ENCODE measurements at regions not wholly inside any gene's neighbourhood (a gene's known extent, or its start where the extent isn't known, plus 50 kb on each side); places are given as distances from the start of the nearest gene placed in this dataset.

DNA sequence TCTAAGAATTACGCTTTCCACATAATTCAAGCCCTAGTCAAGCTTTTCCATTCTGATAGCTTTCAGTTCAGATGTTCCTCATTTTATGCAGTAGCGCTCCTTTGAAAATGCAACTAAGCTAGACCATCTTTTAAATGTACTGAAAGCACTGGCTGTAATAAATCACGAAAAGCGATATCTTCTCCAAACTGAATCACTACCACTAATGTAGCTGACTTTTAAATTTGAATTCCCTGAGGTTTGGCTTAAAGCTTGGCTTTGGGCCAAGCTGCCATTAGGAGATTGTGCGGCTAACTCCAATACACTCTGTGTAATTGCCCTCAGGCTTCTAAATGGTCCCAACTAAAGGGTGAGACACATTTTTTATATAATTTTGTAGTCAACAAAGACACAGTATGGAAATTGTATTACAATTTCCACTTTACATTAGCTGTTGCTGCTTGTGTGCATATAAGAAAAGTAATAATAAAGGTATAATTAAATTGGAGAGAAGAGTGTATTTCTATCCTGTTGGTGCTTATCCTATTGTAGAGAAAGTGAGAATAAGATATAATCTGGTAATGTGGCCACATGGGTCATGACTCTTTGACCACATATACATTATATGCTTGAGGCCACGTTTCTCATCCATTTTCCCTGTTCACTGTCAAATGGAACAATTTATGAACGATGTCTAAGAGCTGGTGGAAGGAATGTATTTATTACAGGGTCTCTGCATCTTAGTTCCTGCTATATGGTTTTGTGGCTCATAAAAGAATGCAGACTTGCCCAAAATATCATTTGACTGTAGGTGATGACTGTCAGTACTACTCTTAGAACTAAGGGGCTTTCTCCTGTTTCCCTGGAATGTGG is 118.7 kb upstream of the TAF11L2 start:
- TF ChIP-seq, protein P1, sequence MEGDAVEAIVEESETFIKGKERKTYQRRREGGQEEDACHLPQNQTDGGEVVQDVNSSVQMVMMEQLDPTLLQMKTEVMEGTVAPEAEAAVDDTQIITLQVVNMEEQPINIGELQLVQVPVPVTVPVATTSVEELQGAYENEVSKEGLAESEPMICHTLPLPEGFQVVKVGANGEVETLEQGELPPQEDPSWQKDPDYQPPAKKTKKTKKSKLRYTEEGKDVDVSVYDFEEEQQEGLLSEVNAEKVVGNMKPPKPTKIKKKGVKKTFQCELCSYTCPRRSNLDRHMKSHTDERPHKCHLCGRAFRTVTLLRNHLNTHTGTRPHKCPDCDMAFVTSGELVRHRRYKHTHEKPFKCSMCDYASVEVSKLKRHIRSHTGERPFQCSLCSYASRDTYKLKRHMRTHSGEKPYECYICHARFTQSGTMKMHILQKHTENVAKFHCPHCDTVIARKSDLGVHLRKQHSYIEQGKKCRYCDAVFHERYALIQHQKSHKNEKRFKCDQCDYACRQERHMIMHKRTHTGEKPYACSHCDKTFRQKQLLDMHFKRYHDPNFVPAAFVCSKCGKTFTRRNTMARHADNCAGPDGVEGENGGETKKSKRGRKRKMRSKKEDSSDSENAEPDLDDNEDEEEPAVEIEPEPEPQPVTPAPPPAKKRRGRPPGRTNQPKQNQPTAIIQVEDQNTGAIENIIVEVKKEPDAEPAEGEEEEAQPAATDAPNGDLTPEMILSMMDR (IDR thresholded peaks at IDR 0.05; ENCODE audit: low read depth, low read length, poor library complexity, severe bottlenecking): no peak
- no peak for TF ChIP-seq EZH2phosphoT487 (IDR thresholded peaks at IDR 0.05; ENCODE audit: borderline replicate concordance, low read length)

All from DOHH2 (cell line).